ENCODE measurements at regions not wholly inside any gene's neighbourhood (a gene's known extent, or its start where the extent isn't known, plus 50 kb on each side); places are given as distances from the start of the nearest gene placed in this dataset.
"Not testable (repeated sequence)": the region's sequence is repeated elsewhere in the genome, so short reads cannot be mapped to it uniquely, and the experiment has no call there.

DNA sequence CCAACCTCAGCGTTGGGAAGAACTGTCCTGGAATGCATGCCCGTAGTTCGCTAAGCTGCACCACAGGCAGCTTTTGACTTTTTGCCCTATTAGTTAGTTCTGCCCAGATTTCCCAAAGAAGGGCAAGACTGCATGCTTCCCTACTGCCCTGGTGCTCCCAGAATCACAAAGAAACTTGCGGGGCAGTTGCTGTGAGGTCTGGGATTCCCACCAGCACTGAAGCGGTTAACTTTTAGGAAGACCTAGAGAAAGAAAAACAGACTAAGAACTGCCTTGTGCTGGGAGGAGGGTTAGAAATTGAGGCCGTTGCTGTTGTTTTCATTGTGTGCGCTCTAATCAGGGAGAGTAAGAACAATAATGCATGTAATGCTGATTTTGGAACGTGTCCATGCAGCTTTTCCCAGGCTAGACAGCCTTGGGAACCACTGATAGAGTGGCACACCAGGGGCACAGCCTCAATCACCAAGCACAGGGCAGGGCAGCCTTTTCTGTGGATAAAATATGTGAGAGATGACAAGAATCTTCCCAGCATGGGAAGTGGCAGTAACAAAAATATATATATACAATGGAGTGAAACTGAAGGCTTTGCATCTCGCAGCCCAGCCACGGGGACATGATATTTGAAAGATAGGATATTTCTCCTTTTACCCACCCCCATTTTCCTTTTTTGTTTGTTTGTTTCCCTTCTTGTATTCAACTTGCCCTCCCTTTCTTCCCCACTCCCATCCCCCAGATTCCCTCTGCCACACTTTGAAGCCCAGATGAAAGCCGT is 137.7 kb upstream of the HEY2 start:
- Histone ChIP-seq H3K27ac (peak overlapping the region in 1 of 4 donors; percentile 21), H3K4me3 (no peak overlapping the region)
- ATAC-seq, result no peak

DNA sequence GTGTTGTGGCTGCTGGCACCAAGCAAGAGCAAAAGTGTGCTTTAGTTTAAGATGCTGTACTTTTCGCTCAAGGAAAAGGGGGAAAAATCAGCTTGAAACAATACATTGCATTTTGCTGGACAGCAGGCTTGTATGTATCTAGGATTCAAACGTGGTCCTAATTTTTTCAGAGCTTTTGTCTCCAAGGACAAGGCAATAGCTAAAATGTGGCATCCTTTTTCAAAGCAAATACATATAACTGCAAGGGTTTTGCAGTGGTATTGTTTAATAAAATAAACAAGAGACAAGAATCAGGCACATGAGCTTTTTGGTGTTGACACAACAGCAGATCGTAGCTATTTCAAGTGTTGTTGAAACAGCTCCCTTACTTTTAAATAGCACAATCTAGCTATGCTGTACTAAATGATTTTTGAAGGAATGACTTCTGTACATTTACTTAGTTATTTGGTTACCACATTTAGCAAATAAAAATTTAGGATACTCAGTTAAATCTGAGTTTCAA is 137.0 kb upstream of the HEY2 start:
- no peak for ATAC-seq
- Histone ChIP-seq H3K4me1 (peaks cover 0 to 17% (median 0%) of the 10 kb centered on the region in 3 donors), H3K9me3 (no peaks in the 10 kb centered on the region), H3K4me3 (no peak overlapping the region), H3K27me3 (no peaks in the 10 kb centered on the region), H3K27ac (peak overlapping the region in 1 of 4 donors; percentile 21), H3K36me3 (no peaks in the 10 kb centered on the region)
- 21 to 27% methylated on average over 3 of the region's 3 CpGs for WGBS, 2 donors (ENCODE audit: low coverage in 1 of 2)
- TF ChIP-seq, protein P1, sequence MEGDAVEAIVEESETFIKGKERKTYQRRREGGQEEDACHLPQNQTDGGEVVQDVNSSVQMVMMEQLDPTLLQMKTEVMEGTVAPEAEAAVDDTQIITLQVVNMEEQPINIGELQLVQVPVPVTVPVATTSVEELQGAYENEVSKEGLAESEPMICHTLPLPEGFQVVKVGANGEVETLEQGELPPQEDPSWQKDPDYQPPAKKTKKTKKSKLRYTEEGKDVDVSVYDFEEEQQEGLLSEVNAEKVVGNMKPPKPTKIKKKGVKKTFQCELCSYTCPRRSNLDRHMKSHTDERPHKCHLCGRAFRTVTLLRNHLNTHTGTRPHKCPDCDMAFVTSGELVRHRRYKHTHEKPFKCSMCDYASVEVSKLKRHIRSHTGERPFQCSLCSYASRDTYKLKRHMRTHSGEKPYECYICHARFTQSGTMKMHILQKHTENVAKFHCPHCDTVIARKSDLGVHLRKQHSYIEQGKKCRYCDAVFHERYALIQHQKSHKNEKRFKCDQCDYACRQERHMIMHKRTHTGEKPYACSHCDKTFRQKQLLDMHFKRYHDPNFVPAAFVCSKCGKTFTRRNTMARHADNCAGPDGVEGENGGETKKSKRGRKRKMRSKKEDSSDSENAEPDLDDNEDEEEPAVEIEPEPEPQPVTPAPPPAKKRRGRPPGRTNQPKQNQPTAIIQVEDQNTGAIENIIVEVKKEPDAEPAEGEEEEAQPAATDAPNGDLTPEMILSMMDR (IDR thresholded peaks at IDR 0.05), result no peak
- TF ChIP-seq EP300 (IDR thresholded peaks at IDR 0.05), result no peak
- no peak for TF ChIP-seq POLR2A (IDR thresholded peaks at IDR 0.05)
- TF ChIP-seq POLR2AphosphoS5 (IDR thresholded peaks at IDR 0.05), result no peak

More for the DNA sequence above, 137.7 kb upstream of the HEY2 start:
- H3K27me3 ChIP-seq, result no peaks in the 10 kb centered on the region
- peaks cover 0 to 17% (median 0%) of the 10 kb centered on the region in 3 donors for H3K4me1 ChIP-seq
- H3K36me3 ChIP-seq, result no peaks in the 10 kb centered on the region
- no peaks in the 10 kb centered on the region for H3K9me3 ChIP-seq
- no peak for TF ChIP-seq POLR2A (IDR thresholded peaks at IDR 0.05)
- TF ChIP-seq, protein P1 (IDR thresholded peaks at IDR 0.05), result no peak
- WGBS, 2 donors (ENCODE audit: low coverage in 1 of 2), result 10 to 13% methylated on average over 9 to 10 of the region's 11 CpGs

DNA sequence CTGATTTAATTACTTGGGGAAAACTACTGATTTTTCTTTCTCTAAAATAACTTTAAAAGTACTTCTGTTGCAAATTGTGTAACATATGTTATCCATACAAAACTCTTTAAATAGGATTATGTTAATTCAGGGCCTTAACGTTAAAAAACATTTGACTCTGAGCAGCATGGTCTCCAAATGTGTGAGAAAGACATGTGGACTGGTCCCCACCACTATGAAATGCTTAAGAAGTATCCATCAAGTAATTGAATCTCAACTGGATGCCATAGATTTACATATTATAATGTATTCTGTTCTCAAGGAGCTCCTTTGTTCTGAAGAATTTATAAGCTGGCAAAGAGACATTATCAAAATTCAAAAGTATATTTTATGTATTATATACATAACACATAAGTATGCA is 130.8 kb upstream of the HEY2 start:
- Histone ChIP-seq H3K36me3 (no peaks in the 10 kb centered on the region), H3K9me3 (no peaks in the 10 kb centered on the region), H3K4me1 (no peaks in the 10 kb centered on the region), H3K27me3 (no peaks in the 10 kb centered on the region), H3K4me3 (no peak overlapping the region), H3K27ac (no peak overlapping the region)
- 57 to 80% methylated on average over 1 of the region's 1 CpG for whole genome bisulfite sequencing, 2 donors (ENCODE audit: low coverage in 1 of 2)
- ATAC-seq, result no peak
- TF ChIP-seq POLR2AphosphoS5 (IDR thresholded peaks at IDR 0.05) (no peak), POLR2A (IDR thresholded peaks at IDR 0.05) (no peak), EP300 (IDR thresholded peaks at IDR 0.05) (no peak)
- TF ChIP-seq, protein P1 (IDR thresholded peaks at IDR 0.05), result no peak

DNA sequence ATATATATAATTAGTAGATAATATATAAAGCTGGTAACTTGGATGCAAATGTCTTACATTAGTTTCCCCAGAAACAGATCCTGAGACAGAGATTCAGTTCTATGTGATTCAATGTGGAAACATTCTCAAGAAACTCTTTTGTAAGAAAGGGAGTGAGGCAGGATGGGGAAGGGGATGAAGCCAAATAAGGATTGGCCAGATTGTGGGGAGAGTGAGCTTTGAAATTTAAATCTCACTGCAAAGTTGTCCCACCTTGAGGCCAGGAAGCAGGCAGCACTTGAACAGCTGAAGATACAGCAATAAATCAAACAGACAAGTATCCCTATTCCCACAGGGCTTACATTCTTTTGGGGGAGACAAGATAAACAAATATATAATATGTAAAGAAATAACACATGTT is 126.3 kb upstream of the HEY2 start:
- Histone ChIP-seq H3K36me3 (no peaks in the 10 kb centered on the region), H3K27me3 (no peaks in the 10 kb centered on the region), H3K4me1 (no peaks in the 10 kb centered on the region), H3K27ac (no peak overlapping the region), H3K4me3 (no peak overlapping the region), H3K9me3 (no peaks in the 10 kb centered on the region)
- no peak for ATAC-seq
- TF ChIP-seq POLR2A (IDR thresholded peaks at IDR 0.05) (no peak), POLR2AphosphoS5 (IDR thresholded peaks at IDR 0.05) (no peak), EP300 (IDR thresholded peaks at IDR 0.05) (no peak)
- TF ChIP-seq, protein P1 (IDR thresholded peaks at IDR 0.05), result no peak

DNA sequence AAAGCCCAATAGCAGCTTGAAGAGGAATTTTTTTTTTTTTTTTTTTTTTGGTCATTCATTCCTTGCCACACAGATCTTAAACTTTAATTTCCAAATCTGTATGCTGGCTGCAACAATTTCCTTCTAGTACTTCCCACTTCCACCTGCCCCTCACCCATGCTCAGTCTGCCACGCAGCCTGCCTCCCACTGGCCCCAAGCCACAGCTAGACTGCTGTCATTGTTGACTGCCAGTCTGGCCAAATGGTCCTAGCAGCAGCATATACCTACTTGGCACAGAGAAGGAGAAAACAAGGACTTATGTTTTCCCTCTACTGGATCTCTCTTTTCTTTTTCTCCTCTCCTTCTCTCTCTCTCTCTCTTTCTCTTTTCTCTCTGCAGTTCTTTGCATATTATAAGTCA is 118.3 kb upstream of the HEY2 start:
- Histone ChIP-seq H3K4me1 (no peaks in the 10 kb centered on the region), H3K27ac (no peak overlapping the region), H3K4me3 (no peak overlapping the region), H3K36me3 (no peaks in the 10 kb centered on the region), H3K9me3 (no peaks in the 10 kb centered on the region), H3K27me3 (no peaks in the 10 kb centered on the region)
- 67 to 75% methylated on average over 1 of the region's 1 CpG for WGBS, 2 donors (ENCODE audit: low coverage in 1 of 2)
- no peak for ATAC-seq
- TF ChIP-seq POLR2AphosphoS5 (IDR thresholded peaks at IDR 0.05) (no peak), EP300 (IDR thresholded peaks at IDR 0.05) (no peak), POLR2A (IDR thresholded peaks at IDR 0.05) (no peak)
- TF ChIP-seq, protein P1 (IDR thresholded peaks at IDR 0.05), result no peak

DNA sequence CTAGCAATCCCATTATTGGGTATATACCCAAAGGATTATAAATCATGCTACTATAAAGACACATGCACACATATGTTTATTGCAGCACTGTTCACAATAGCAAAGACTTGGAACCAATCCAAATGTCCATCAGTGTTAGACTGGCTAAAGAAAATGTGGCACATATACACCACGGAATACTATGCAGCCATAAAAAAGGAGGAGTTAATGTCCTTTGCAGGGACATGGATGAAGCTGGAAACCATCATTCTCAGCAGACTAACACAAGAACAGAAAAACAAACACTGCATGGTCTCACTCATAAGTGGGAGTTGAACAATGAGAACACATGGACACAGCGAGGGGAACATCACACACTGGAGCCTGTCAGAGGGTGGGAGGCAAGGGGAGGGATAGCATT is 113.4 kb upstream of the HEY2 start:
- not testable (repeated sequence) for H3K4me3 ChIP-seq, ATAC-seq, H3K36me3 ChIP-seq, H3K4me1 ChIP-seq, H3K27me3 ChIP-seq, H3K9me3 ChIP-seq, H3K27ac ChIP-seq
- WGBS, 2 donors (ENCODE audit: low coverage in 1 of 2), result 100% methylated on average over 1 to 2 of the region's 2 CpGs
